ENCODE measurements at regions not wholly inside any gene's neighbourhood (a gene's known extent, or its start where the extent isn't known, plus 50 kb on each side); places are given as distances from the start of the nearest gene placed in this dataset.
"Not testable (repeated sequence)": the region's sequence is repeated elsewhere in the genome, so short reads cannot be mapped to it uniquely, and the experiment has no call there.

- not testable (repeated sequence) for DNase-seq (ENCODE audit: low read depth)
These were observed 75.7 kb downstream of the QDPR start for GRCh38 chr4:17436047-17436749.

GRCh38 chr4:17433827-17434226 is 78.1 kb downstream of the QDPR start:
- DNase-seq (ENCODE audit: low read depth) = no peak

DNA sequence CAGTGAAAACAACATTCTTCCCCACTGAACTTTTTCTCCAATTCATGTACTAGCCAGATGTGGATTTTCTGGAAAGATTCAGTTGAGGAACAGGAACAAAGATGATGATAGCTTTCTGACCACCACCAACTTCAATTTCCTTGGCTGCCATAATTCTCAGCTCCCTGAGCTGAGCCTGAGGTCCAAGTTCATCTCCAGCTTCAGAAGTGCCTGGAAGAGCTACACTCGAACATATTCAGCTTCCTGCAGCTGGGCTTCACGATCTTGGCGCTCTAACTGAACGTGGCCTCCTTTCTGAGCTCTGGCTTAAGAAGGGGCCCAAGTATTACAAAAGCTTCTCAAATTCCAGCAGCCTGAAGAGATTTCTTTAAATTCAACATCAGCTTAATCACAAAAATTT is 83.9 kb downstream of the QDPR start:
- no peak for DNase-seq (ENCODE audit: low read depth)

- DNase-seq (ENCODE audit: low read depth) = no peak
These were observed 85.7 kb downstream of the QDPR start for GRCh38 chr4:17426222-17426621.

DNA sequence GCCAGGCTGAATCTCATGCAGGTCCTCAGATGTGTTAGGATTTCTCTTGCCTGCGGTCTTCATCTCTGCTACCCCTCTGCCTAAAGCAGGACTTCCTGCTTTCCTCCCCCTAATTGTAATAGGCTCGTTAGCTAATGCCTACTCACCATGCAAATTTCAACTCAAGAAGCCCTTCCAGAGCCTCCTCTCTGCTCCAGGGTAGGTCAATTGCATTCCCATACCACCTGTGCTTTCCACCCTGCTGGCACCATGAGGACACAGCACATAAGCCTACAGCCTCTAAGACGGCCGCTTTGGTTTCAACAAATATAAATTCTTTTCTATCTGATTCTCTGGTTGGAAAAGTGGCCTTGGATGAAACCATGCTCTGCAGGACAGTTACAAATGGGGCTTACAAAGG is 93.9 kb downstream of the QDPR start:
- DNase-seq (ENCODE audit: low read depth) = no peak

DNA sequence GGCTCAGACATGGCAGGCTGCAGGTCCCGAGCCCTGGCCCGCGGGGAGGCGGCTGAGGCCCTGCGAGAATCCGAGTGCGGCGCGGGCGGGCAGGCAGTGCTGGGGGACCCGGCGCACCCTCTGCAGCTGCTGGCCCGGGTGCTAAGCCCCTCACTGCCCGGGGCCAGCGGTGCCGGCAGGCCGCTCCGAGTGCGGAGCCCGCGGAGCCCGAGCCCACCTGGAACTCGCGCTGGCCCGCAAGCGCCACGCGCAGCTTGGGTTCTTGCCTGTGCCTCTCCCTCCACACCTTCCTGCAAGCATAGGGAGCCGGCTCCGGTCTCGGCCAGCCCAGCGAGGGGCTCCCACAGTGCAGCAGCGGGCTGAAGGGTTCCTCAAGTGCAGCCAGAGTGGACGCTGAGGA is 97.5 kb downstream of the QDPR start:
- no peak for DNase-seq (ENCODE audit: low read depth)

DNA sequence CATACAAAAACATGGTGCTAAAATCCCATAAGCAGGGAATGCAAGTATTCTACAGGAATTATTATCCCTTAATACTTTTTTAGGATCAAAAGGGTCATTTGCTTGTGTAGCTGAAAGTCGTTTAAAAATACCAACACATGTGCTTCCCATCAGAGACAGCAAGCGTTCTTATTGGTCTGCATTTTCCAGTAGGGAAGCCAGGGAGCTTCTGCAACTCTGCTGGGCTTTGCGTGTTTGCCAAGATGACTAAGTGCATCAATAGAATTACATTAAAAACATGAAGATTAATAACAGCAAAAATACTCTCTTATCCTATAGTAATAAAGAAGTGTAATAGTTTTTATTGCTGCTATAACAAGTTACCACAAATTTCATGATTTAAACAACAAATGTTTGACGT is 111.2 kb downstream of the QDPR start:
- DNase-seq (ENCODE audit: low read depth) = peak; percentile 30

DNA sequence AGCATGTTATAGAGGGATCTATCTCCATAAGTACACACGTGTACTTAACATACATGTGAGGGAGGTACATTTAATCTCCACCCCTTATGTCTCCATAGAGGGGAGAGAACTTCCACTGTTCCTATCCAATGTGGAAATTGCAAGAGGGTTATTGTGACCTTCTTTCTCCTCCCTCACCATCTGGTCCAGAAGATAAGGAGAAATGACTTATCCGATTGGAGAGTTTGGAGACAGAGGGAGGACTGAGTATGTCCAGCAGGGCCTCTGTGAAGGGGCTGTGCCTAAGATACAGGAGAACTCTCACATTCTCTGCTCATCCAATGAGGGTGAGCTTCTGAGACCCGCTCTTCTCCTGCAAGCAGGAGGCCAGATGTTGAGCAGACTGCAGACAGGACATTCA is 113.1 kb downstream of the QDPR start:
- DNase-seq (ENCODE audit: low read depth) = no peak

DNA sequence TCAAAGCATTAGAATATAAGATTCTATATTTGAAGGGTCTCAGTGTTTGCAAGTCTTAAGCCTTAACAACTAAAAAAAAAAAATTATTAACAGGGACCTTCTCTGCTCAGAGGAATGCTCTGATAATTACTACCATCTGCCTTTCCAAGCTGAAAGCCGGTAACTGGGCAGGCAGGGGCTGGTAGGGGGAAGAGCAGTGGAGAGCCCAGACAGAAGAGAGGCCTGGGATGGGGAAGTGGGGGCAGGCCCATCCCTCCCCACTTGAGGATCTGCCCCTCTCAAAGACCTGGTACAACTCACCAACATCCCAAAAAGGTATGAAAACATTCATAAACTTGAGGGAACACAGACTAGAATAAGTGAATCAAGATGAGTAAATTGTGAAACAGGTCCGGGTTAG is 113.9 kb downstream of the QDPR start:
- no peak for DNase-seq (ENCODE audit: low read depth)

DNA sequence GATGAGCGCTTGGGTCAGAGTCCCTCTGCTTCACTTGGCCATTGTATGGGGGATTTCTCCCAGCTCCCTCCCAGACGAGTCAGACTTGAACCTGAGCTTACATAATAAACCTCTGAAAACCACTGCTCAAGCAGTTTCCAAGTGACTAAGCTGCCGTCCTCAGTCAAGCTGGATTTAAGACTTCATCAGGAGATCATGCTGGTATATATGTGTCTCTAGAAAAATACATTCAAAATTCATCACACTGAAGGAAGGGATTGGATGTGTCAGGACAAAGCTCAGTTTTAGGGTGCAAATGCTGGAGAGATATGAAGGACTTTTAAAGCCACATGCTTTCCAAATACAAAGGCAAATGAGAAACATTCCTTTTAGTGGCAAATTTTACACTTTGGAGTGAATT is 114.3 kb downstream of the QDPR start:
- no peak for DNase-seq (ENCODE audit: low read depth)

DNA sequence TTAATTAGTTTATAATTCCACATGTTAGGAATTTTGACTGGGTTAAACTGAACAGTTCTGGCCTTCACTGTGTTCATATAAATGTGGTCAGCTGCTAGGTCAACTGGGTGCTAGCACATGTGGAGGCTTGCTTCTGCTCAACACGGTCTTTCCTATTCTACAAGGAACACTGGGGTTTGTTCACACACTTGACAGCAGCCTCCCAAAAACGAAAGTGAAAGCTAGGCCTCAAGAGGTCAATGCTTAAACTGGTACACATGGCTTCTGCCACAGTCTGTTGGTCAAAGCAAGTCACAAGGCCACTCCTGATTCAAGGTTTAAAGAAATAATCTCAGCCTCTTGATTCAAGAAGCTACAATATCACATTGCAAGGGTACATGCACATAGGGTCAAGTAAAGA is 126.5 kb downstream of the QDPR start:
- DNase-seq (ENCODE audit: low read depth) = no peak

- no peak for DNase-seq (ENCODE audit: low read depth)
These were observed 131.5 kb downstream of the QDPR start for GRCh38 chr4:17380347-17380746.

DNA sequence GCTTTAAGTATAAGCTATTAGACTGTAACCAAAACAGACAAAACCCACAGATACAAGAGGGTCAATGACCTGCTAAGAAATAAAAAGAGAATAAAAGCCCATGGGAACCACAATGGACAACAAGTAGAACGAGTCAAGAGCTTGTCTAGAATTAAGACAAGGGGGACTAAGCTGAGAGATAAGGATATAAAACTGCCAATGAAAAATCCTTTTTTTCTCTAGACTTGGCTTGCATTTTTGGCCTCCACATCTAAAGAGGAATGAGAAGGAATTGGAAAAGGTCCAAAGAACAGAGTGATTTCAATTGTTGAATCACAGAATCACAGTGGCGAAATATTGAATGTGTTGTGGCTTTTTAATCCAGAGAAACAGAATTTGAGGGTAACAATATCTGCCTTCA is 135.7 kb downstream of the QDPR start:
- no peak for DNase-seq (ENCODE audit: low read depth)

- DNase-seq (ENCODE audit: low read depth) = no peak
These were observed 138.2 kb downstream of the QDPR start for GRCh38 chr4:17373666-17374065.

- DNase-seq (ENCODE audit: low read depth) = no peak
These were observed 141.1 kb downstream of the QDPR start for GRCh38 chr4:17370818-17371217.

- DNase-seq (ENCODE audit: low read depth) = no peak
These were observed 143.5 kb downstream of the QDPR start for GRCh38 chr4:17368408-17368807.

DNA sequence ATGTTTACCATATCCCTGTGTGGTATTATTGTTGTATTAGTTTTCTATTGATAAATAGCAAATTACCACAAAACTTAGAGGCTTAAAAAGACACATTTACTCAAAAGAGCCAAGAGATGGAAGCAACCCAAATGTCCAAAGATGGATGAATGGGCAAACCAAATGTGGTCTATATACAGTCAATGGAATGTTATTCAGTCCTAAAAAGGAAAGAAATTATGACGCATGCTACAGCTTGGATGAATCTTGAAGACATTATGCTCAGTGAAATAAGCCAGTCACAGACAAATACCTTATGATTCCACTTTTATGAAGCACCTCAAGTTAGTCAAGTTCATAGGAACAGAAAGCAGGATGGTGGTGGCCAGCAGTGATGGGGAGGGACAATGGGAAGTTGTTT is 144.7 kb downstream of the QDPR start:
- no peak for DNase-seq (ENCODE audit: low read depth)

GRCh38 chr4:17366496-17366895 is 145.4 kb downstream of the QDPR start:
- no peak for DNase-seq (ENCODE audit: low read depth)

GRCh38 chr4:17362430-17362829 is 149.5 kb downstream of the QDPR start:
- no peak for DNase-seq (ENCODE audit: low read depth)

DNA sequence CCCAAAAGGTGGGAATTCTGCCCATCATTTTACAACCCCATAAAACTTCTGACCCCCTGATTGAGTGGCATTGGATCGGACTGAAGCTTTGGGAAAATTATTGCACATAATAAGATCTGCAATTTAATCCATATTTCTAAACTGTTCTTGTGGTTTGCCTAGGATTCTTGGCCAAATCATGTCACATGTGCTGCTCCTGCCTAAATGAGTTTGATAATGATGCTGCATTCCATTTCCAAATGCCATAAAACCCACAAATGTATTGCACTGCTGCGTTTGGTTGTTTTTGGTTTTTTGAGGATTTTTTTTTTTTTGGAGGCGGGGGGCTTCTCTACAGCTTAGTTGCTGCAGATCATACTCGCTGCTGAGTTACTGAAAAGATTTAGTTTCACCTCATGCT is 153.6 kb downstream of the QDPR start:
- no peak for DNase-seq (ENCODE audit: low read depth)

DNA sequence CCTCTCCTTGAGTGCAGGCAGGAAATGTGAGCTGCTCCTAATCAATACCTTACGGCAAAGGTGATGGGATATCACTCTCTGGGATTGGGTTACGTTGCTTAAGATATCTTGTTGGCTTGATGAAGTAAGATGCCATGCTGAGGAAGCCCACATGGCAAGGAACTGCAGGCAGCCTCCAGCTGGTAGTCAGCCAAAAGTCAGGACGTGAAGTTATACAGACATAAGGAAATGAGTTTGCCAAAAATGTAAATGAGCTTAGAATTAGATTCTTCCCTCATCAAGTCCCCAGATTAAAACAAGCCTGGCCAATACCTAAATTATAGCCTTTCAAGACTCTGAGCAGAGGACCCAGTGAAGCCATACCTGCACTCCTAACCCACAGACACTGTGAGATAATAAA is 155.0 kb downstream of the QDPR start:
- DNase-seq (ENCODE audit: low read depth) = no peak

DNA sequence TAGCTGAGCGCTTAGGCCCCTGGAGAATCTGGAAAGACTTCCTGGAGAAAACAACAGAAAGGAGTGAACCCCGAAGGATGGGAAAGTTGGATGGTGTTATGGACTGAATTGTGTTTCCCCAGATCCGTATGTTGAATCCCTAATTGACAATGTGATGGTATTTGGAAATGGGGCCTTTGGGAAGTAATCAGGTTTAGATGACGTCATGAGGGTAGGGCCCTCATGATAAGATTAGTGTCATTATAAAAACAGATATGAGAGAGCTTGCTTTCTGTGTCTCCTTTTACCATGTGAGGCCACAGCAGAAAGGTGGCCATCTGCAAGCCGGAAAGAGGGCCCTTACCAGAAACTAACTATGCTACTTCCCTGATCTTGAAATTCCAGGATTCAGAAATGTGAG is 159.5 kb downstream of the QDPR start:
- DNase-seq (ENCODE audit: low read depth) = no peak

- no peak for DNase-seq (ENCODE audit: low read depth)
These were observed 164.4 kb downstream of the QDPR start for GRCh38 chr4:17347445-17347844.

DNA sequence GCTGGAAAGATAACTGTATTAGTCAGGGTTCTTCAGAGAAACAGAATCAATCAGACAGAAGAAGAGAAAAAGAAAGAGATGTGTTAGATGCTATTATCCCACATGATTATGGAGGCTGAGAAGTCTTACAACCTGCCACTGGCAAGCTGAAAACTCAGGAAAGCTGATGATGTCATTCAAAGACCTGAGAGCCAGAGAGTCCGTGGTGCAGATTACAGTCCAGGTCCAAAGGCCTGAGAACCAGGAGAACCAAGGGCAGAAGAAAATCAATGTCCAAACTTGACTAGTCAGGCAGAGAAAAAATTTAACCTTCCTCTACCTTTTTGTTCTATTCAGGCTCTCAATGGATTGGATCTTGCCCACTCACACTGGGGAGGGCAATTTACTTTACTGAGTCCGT is 172.5 kb downstream of the QDPR start:
- no peak for DNase-seq (ENCODE audit: low read depth)

GRCh38 chr4:17336986-17337385 is 174.9 kb downstream of the QDPR start:
- DNase-seq (ENCODE audit: low read depth) = no peak
